ENCODE measurements at regions not wholly inside any gene's neighbourhood (a gene's known extent, or its start where the extent isn't known, plus 50 kb on each side); places are given as distances from the start of the nearest gene placed in this dataset.

GRCh38 chr6:78483553-78484197 is 383.7 kb upstream of the IRAK1BP1 start:
- H3K36me3 ChIP-seq (ENCODE audit: insufficient read depth, low read length), result no peaks in the 10 kb centered on the region
- H3K9me3 ChIP-seq (ENCODE audit: control insufficient read depth, insufficient read depth, low read length), result no peaks in the 10 kb centered on the region
- no peak overlapping the region for H3K9ac ChIP-seq (ENCODE audit: low read depth, low read length)
- no peaks in the 10 kb centered on the region for H3K4me1 ChIP-seq (ENCODE audit: insufficient read depth, low read length)

DNA sequence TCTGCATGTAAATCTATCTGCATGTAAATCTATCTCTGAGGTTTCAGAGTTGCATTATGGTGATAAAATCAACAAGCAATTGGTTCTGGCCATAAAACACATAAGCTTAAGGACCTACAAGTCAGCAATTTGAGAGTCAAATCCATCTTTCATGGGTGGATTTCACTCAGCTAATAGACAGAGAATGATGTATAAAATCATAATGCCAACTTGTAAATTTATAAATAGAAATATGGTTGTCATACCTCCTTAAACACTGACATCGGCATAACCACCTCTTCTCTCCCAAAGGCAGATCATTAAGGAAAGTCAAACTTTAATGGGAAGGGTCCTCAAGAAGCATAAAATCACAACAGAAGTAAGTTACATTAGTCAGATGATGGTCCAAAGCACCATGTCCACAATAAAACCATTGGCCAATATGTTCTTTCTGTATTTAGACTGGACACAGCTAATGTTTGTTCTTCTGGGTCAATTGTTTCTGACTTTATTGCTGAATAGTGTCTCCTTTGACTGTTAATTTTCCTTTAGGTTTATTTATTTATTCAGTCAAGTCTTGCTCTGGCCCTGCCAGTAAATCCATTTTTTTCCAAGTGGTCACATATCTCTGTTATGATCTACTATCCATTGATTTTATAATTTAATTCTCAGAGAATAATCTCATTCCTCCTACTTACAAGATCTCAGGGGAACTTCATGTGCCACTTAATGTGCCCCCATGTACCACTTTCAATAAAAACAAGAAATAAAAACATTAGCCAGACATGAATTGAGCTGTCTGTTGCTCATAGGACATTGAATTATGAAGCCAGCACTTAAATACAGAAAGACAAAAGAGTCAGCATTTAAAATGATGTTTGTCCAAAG is 382.9 kb upstream of the IRAK1BP1 start:
- no peaks in the 10 kb centered on the region for H3K4me1 ChIP-seq (ENCODE audit: insufficient read depth, low read length)
- no peaks in the 10 kb centered on the region for H3K9me3 ChIP-seq (ENCODE audit: control insufficient read depth, insufficient read depth, low read length)
- no peak overlapping the region for H3K9ac ChIP-seq (ENCODE audit: low read depth, low read length)
- no peaks in the 10 kb centered on the region for H3K36me3 ChIP-seq (ENCODE audit: insufficient read depth, low read length)

DNA sequence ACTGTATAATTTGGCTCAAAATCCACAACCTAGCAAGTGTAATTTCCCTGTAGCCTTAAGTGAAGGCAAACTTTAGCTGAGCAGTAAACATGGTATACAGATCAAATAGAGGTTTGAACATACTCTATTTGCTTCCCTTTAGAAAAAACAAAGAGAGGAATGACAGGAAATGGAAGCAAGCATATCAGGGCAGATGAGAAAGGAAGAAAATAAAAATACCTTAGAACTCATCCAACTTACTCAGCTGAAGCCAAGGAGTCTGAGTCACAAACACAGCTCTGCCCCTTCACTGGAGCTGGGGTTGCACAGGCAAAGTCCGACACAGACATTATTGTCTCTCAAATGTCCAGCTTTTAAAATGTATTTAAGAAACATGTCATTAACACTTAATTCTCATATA is 379.9 kb upstream of the IRAK1BP1 start:
- Histone ChIP-seq H3K36me3 (ENCODE audit: insufficient read depth, low read length) (no peaks in the 10 kb centered on the region), H3K9ac (ENCODE audit: low read depth, low read length) (no peak overlapping the region), H3K9me3 (ENCODE audit: control insufficient read depth, insufficient read depth, low read length) (no peaks in the 10 kb centered on the region), H3K4me1 (ENCODE audit: insufficient read depth, low read length) (no peaks in the 10 kb centered on the region)

DNA sequence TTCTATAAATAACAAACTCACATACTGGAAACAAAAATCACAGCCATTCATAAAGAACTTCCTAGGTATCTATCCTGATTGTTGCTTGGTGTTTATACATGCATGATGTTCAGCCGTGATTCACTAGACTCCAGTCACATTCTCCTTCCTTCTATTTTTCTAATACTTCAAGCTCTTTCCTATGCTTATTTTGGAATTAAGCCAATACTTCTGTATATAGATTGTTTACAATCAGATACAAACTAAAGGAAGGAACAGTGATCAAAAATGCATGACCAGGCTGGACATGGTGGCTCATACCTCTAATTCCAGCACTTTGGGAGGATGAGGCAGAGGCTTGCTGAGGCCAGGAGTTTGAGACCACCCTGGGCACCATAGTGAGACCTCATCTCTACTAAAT is 377.5 kb upstream of the IRAK1BP1 start:
- H3K9me3 ChIP-seq (ENCODE audit: control insufficient read depth, insufficient read depth, low read length), result no peaks in the 10 kb centered on the region
- no peaks in the 10 kb centered on the region for H3K36me3 ChIP-seq (ENCODE audit: insufficient read depth, low read length)
- H3K4me1 ChIP-seq (ENCODE audit: insufficient read depth, low read length), result no peaks in the 10 kb centered on the region
- no peak overlapping the region for H3K9ac ChIP-seq (ENCODE audit: low read depth, low read length)

DNA sequence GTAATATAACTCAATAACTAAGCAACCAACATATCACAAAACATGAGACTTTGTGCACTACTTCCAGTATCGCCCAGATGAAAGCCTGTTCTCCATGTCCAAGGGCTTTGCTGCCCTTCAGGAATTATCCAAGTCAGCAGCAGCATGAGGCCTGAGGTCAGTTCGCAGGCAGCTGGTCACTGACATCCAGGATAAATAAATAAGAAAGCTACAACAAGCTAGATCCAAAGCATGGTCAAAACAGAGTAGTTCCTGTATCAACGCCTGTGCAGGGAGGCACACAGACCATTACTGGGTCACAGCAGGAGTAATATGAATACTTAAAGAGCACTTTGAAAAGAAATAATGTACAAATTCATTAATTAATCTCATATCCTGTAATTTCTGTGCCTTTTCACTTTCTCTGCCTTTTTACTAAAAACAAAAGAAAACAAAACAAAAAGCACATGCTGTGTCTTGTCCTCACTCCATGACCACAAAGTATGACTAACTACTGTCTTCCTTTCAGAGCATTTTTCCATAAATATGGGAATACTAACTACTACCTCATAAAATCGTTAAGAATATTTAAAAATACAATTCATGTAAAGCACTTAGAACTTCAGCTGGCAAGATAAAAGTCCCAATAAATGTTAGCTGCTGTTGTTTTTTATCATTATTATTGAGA is 374.9 kb upstream of the IRAK1BP1 start:
- Histone ChIP-seq H3K9ac (ENCODE audit: low read depth, low read length) (no peak overlapping the region), H3K9me3 (ENCODE audit: control insufficient read depth, insufficient read depth, low read length) (no peaks in the 10 kb centered on the region), H3K4me1 (ENCODE audit: insufficient read depth, low read length) (no peaks in the 10 kb centered on the region), H3K36me3 (ENCODE audit: insufficient read depth, low read length) (no peaks in the 10 kb centered on the region)

DNA sequence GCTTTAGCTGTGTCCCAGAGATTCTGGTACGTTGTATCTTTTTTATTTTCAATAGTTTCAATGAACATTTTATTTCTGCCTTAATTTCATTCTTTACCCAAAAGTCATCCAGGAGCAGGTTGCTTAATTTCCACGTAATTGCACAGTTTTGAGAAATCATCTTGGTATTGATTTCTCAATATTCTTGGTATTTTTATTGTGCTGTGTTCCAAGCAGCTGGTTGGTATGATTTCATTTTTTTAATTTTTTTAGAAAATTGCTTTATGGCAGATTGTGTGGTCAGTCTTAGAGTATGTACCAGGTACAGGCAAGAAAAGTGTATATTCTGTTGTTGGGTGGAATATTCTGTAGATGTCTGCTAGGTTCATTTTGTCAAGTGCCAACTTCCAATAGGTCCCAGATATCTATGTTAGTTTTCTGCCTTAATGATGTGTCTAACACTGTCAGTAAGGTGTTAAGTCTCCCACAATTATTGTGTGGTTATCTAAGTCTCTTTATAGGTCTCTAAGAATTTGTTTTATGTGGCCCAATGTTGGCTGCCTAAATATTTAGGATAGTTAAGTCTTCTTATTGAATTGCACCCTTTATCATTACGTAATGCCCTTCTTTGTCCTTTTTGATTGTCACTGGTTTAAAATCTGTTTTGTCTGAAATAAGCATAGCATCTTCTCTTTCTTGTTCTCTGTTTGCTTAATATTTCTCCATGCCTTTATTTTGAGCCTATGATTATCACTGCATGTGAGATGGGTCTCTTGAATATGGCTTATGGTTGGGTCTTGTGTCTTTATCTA is 366.9 kb upstream of the IRAK1BP1 start:
- Histone ChIP-seq H3K9me3 (ENCODE audit: control insufficient read depth, insufficient read depth, low read length) (no peaks in the 10 kb centered on the region), H3K9ac (ENCODE audit: low read depth, low read length) (no peak overlapping the region), H3K36me3 (ENCODE audit: insufficient read depth, low read length) (no peaks in the 10 kb centered on the region), H3K4me1 (ENCODE audit: insufficient read depth, low read length) (no peaks in the 10 kb centered on the region)

GRCh38 chr6:78502386-78502887 is 364.9 kb upstream of the IRAK1BP1 start:
- Histone ChIP-seq H3K36me3 (ENCODE audit: insufficient read depth, low read length) (no peaks in the 10 kb centered on the region), H3K9ac (ENCODE audit: low read depth, low read length) (no peak overlapping the region), H3K9me3 (ENCODE audit: control insufficient read depth, insufficient read depth, low read length) (no peaks in the 10 kb centered on the region), H3K4me1 (ENCODE audit: insufficient read depth, low read length) (no peaks in the 10 kb centered on the region)

GRCh38 chr6:78505178-78505577 is 362.2 kb upstream of the IRAK1BP1 start:
- Histone ChIP-seq H3K9ac (ENCODE audit: low read depth, low read length) (no peak overlapping the region), H3K36me3 (ENCODE audit: insufficient read depth, low read length) (no peaks in the 10 kb centered on the region), H3K9me3 (ENCODE audit: control insufficient read depth, insufficient read depth, low read length) (no peaks in the 10 kb centered on the region), H3K4me1 (ENCODE audit: insufficient read depth, low read length) (no peaks in the 10 kb centered on the region)

DNA sequence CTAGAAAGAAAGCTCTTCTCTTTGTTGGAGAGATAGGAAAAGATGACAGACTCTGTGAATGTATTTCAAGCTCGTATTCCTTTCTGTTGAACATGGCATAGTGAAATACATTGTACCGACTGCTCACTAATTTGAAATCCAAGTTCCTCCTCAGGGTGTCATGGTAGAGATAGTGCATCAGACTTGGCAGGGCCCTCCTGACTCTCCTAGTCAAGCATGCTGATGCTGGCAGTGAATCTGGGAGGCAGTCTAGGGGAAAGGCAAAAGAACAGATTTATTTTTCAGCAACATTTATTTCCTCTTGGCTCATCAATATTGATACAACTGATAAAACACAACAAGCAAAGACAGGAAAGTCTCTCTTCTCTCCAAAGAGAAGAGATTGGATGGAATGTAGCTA is 356.3 kb upstream of the IRAK1BP1 start:
- H3K4me1 ChIP-seq (ENCODE audit: insufficient read depth, low read length), result no peaks in the 10 kb centered on the region
- H3K9ac ChIP-seq (ENCODE audit: low read depth, low read length), result no peak overlapping the region
- H3K36me3 ChIP-seq (ENCODE audit: insufficient read depth, low read length), result no peaks in the 10 kb centered on the region
- H3K9me3 ChIP-seq (ENCODE audit: control insufficient read depth, insufficient read depth, low read length), result no peaks in the 10 kb centered on the region

GRCh38 chr6:78513856-78514255 is 353.5 kb upstream of the IRAK1BP1 start:
- no peaks in the 10 kb centered on the region for H3K4me1 ChIP-seq (ENCODE audit: insufficient read depth, low read length)
- H3K9me3 ChIP-seq (ENCODE audit: control insufficient read depth, insufficient read depth, low read length), result no peaks in the 10 kb centered on the region
- H3K36me3 ChIP-seq (ENCODE audit: insufficient read depth, low read length), result no peaks in the 10 kb centered on the region
- H3K9ac ChIP-seq (ENCODE audit: low read depth, low read length), result no peak overlapping the region

DNA sequence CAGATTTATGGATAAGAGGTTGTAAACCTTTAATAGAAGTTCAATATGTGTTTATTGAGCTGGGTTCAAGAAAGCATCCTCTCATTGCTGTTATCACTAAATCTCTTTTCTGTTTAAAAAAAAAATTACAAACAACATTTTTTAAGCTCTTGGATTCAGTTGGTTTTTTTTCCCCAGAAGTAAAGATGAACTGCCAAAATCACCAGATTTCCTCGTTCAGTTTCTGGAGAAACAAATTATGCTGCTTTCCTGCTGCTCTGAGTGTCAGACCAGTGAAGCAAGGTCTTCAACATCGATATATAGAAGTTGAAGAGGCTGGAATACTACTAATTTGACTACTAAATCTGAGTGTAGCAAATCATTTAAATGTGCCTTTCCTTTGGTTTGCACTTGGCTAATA is 352.1 kb upstream of the IRAK1BP1 start:
- no peaks in the 10 kb centered on the region for H3K4me1 ChIP-seq (ENCODE audit: insufficient read depth, low read length)
- no peaks in the 10 kb centered on the region for H3K9me3 ChIP-seq (ENCODE audit: control insufficient read depth, insufficient read depth, low read length)
- no peak overlapping the region for H3K9ac ChIP-seq (ENCODE audit: low read depth, low read length)
- H3K36me3 ChIP-seq (ENCODE audit: insufficient read depth, low read length), result no peaks in the 10 kb centered on the region

GRCh38 chr6:78517399-78517798 is 350.0 kb upstream of the IRAK1BP1 start:
- no peaks in the 10 kb centered on the region for H3K36me3 ChIP-seq (ENCODE audit: insufficient read depth, low read length)
- H3K4me1 ChIP-seq (ENCODE audit: insufficient read depth, low read length), result no peaks in the 10 kb centered on the region
- H3K9ac ChIP-seq (ENCODE audit: low read depth, low read length), result no peak overlapping the region
- no peaks in the 10 kb centered on the region for H3K9me3 ChIP-seq (ENCODE audit: control insufficient read depth, insufficient read depth, low read length)

DNA sequence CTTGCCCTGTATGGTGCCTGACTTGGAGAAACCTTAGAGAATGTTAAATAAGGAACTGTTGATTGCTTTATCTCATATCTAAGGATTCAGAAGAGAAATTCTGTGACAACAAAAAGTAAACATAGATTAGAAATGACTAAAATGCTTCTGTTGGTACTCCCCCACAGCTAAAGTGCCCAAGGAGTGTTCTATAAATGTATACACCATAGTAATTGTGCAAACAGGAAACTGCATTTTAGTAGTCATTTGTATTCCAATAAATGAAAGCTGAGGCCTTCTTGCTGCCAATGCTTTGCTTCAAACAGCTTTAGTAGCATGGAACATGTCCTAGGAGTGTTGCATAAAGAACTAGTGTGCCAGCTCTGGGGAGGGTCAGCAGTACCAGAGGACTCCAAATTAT is 343.7 kb upstream of the IRAK1BP1 start:
- Histone ChIP-seq H3K9ac (ENCODE audit: low read depth, low read length) (no peak overlapping the region), H3K9me3 (ENCODE audit: control insufficient read depth, insufficient read depth, low read length) (no peaks in the 10 kb centered on the region), H3K4me1 (ENCODE audit: insufficient read depth, low read length) (no peaks in the 10 kb centered on the region), H3K36me3 (ENCODE audit: insufficient read depth, low read length) (no peaks in the 10 kb centered on the region)

DNA sequence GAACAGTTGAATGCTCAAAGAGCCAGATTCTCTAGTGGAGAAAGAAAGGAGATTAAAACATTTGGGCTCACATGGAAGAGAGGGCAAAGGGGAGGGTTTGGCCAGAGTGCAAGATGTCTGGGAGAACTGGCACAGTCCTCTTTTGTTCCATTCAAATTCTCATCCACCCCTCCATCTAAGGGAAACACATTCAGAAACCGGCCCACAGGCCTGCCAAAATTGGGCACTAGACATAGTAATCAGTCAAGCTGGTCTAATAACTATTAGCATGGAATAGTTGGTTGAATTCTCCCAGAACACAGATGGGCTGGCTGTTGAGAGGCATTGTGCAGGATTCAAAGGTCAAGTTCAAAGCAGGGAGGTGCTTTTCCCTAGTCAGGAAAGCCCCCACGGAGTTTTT is 341.4 kb upstream of the IRAK1BP1 start:
- H3K9me3 ChIP-seq (ENCODE audit: control insufficient read depth, insufficient read depth, low read length), result no peaks in the 10 kb centered on the region
- no peak overlapping the region for H3K9ac ChIP-seq (ENCODE audit: low read depth, low read length)
- H3K4me1 ChIP-seq (ENCODE audit: insufficient read depth, low read length), result no peaks in the 10 kb centered on the region
- H3K36me3 ChIP-seq (ENCODE audit: insufficient read depth, low read length), result no peaks in the 10 kb centered on the region

Data from ES-I3 (cell line).